DOHH2 (cell line): ENCODE measurements at regions not wholly inside any gene's neighbourhood (a gene's known extent, or its start where the extent isn't known, plus 50 kb on each side); places are given as distances from the start of the nearest gene placed in this dataset.

ENCODE experiments used
- H3F3A ChIP-seq: fragments of 200-600 bp; sonication (generic), shearing (Covaris generic); 2 replicates; pipeline ENCODE4 v1.6.0; 2016; ENCODE audit warnings: antibody characterized with exemption, mild to moderate bottlenecking; ENCODE audit not compliant: control insufficient read depth, insufficient read depth
- H3K27ac ChIP-seq: fragments of 200-600 bp; sonication (generic); 2 replicates; pipeline ENCODE4 v1.5.1; 2014; ENCODE audit warnings: low read depth, mild to moderate bottlenecking, low read length, moderate library complexity
- H3K27me3 ChIP-seq: fragments of 200-600 bp; sonication (generic); 2 replicates; pipeline ENCODE4 v1.6.1; 2014; ENCODE audit warnings: mild to moderate bottlenecking, low read length, mixed read lengths; ENCODE audit not compliant: control insufficient read depth
- H3K36me3 ChIP-seq: fragments of 200-600 bp; sonication (generic); 2 replicates; pipeline ENCODE4 v1.6.1; 2014; ENCODE audit warnings: mild to moderate bottlenecking, low read length, moderate library complexity, mixed read lengths; ENCODE audit not compliant: control insufficient read depth
- H3K4me1 ChIP-seq: fragments of 200-600 bp; sonication (generic); 2 replicates; pipeline ENCODE4 v1.6.1; 2014; ENCODE audit warnings: mild to moderate bottlenecking, low read length, mixed read lengths; ENCODE audit not compliant: control insufficient read depth
- H3K4me2 ChIP-seq: fragments of 200-600 bp; sonication (generic); 2 replicates; pipeline ENCODE4 v1.6.0; 2014; ENCODE audit warnings: mild to moderate bottlenecking, low read length, moderate library complexity
- H3K4me3 ChIP-seq: fragments of 200-600 bp; sonication (generic); 2 replicates; pipeline ENCODE4 v1.5.1; 2014; ENCODE audit warnings: mild to moderate bottlenecking, low read length, mixed read lengths
- H3K79me2 ChIP-seq: fragments of 200-600 bp; sonication (generic); 2 replicates; pipeline ENCODE4 v1.6.1; 2014; ENCODE audit warnings: mild to moderate bottlenecking, low read length, mixed read lengths; ENCODE audit not compliant: control insufficient read depth
- H3K9me2 ChIP-seq: fragments of 200-600 bp; sonication (generic); replicated peaks from 2 replicates; pipeline ENCODE4 v1.6.1; 2014; ENCODE audit warnings: mild to moderate bottlenecking, low read length, mixed read lengths; ENCODE audit not compliant: control insufficient read depth
- H3K9me3 ChIP-seq: fragments of 200-600 bp; sonication (generic); 2 replicates; pipeline ENCODE4 v1.6.1; 2014; ENCODE audit warnings: antibody characterized with exemption, low read length, mixed read lengths; ENCODE audit not compliant: control insufficient read depth, insufficient read depth
- H4K20me1 ChIP-seq: fragments of 200-600 bp; sonication (generic); 2 replicates; pipeline ENCODE4 v1.6.0; 2014; ENCODE audit warnings: low read depth, mild to moderate bottlenecking, antibody characterized with exemption, low read length, moderate library complexity; ENCODE audit not compliant: control insufficient read depth, insufficient read depth
- CTCF ChIP-seq: fragments of 200-600 bp; sonication (generic); IDR thresholded peaks from one replicate; pipeline ENCODE4 v1.5.1; 2014; ENCODE audit warnings: antibody characterized with exemption, mild to moderate bottlenecking, low read depth, low read length; ENCODE audit not compliant: poor library complexity, severe bottlenecking
- EZH2phosphoT487 ChIP-seq: fragments of 200-600 bp; sonication (generic); IDR thresholded peaks from 2 replicates; pipeline ENCODE4 v1.6.1; 2017; ENCODE audit warnings: borderline replicate concordance, mild to moderate bottlenecking, antibody characterized with exemption, low read length, moderate library complexity, mixed read lengths

- no peaks in the 10 kb centered on the region for H3K4me1 ChIP-seq
- TF ChIP-seq EZH2phosphoT487, result no peak
- no peak for TF ChIP-seq CTCF
- H3K4me3 ChIP-seq, result no peak overlapping the region
- H3F3A ChIP-seq, result no peaks in the 10 kb centered on the region
- H3K9me2 ChIP-seq, result no peaks in the 10 kb centered on the region
- no peaks in the 10 kb centered on the region for H3K79me2 ChIP-seq
- H4K20me1 ChIP-seq, result no peaks in the 10 kb centered on the region
- no peak overlapping the region for H3K4me2 ChIP-seq
- no peaks in the 10 kb centered on the region for H3K9me3 ChIP-seq
- no peak overlapping the region for H3K27ac ChIP-seq
- no peaks in the 10 kb centered on the region for H3K27me3 ChIP-seq
- no peaks in the 10 kb centered on the region for H3K36me3 ChIP-seq
Measured at GRCh38 chr13:34675626-34676025, 266.4 kb upstream of the NBEA start.

GRCh38 chr13:34678154-34678553 is 263.9 kb upstream of the NBEA start:
- Histone ChIP-seq H3K4me2 (no peak overlapping the region), H3K4me3 (no peak overlapping the region), H3K27me3 (no peaks in the 10 kb centered on the region), H3K9me2 (no peaks in the 10 kb centered on the region), H4K20me1 (no peaks in the 10 kb centered on the region), H3K27ac (no peak overlapping the region), H3K79me2 (no peaks in the 10 kb centered on the region), H3K4me1 (no peaks in the 10 kb centered on the region), H3K9me3 (no peaks in the 10 kb centered on the region), H3F3A (no peaks in the 10 kb centered on the region), H3K36me3 (no peaks in the 10 kb centered on the region)
- TF ChIP-seq EZH2phosphoT487 (no peak), CTCF (no peak)

GRCh38 chr13:34681405-34681955 is 260.6 kb upstream of the NBEA start:
- Histone ChIP-seq H3K9me3 (no peaks in the 10 kb centered on the region), H3K27me3 (no peaks in the 10 kb centered on the region), H3K4me1 (no peaks in the 10 kb centered on the region), H3F3A (no peaks in the 10 kb centered on the region), H3K79me2 (no peaks in the 10 kb centered on the region), H3K9me2 (no peaks in the 10 kb centered on the region), H3K36me3 (no peaks in the 10 kb centered on the region), H3K27ac (no peak overlapping the region), H3K4me3 (no peak overlapping the region), H4K20me1 (no peaks in the 10 kb centered on the region), H3K4me2 (no peak overlapping the region)
- no peak for TF ChIP-seq CTCF
- no peak for TF ChIP-seq EZH2phosphoT487
